Liver (tissue), 8 donors: ENCODE measurements at regions not wholly inside any gene's neighbourhood (a gene's known extent, or its start where the extent isn't known, plus 50 kb on each side); places are given as distances from the start of the nearest gene placed in this dataset.

Experiments
- DNase-seq: peaks from one replicate; pipeline ENCODE4 v3.0.0-alpha.2; 2017; ENCODE audit warnings: low spot score
- H3K27ac ChIP-seq, 2 donors: one replicate each; pipeline ENCODE4 v1.7.0; 2013; ENCODE audit warnings: inconsistent platforms in 2 of 2, low read length in 2 of 2, control low read depth in 1 of 2, low read depth in 1 of 2, mild to moderate bottlenecking in 1 of 2
- H3K27me3 ChIP-seq, 4 donors: one replicate each; pipeline versions ENCODE4 v1.6.1 to v1.7.0; 2013; ENCODE audit warnings: low read length in 3 of 4, inconsistent platforms in 1 of 4, mild to moderate bottlenecking in 1 of 4, moderate library complexity in 1 of 4; ENCODE audit not compliant: control insufficient read depth in 4 of 4, insufficient read depth in 4 of 4
- H3K36me3 ChIP-seq, 4 donors: one replicate each; pipeline versions ENCODE4 v1.6.1 to v1.7.0; 2013; ENCODE audit warnings: low read length in 3 of 4, mild to moderate bottlenecking in 3 of 4, low read depth in 1 of 4, moderate library complexity in 1 of 4; ENCODE audit not compliant: control insufficient read depth in 4 of 4, insufficient read depth in 3 of 4
- H3K4me1 ChIP-seq, 4 donors: one replicate each; pipeline versions ENCODE4 v1.6.1 to v1.7.0; 2013; ENCODE audit warnings: low read length in 3 of 4, mild to moderate bottlenecking in 3 of 4, moderate library complexity in 1 of 4; ENCODE audit not compliant: control insufficient read depth in 4 of 4, insufficient read depth in 4 of 4
- H3K4me3 ChIP-seq, 3 donors: one replicate each; pipeline versions ENCODE4 v1.6.1 to v1.7.0; 2013; ENCODE audit warnings: low read length in 3 of 3, control low read depth in 1 of 3, low read depth in 1 of 3, mild to moderate bottlenecking in 1 of 3
- H3K9ac ChIP-seq, 2 donors: one replicate each; pipeline ENCODE4 v1.7.0; 2013; ENCODE audit warnings: low read length in 2 of 2, mild to moderate bottlenecking in 2 of 2, moderate library complexity in 2 of 2, control low read depth in 1 of 2, low read depth in 1 of 2
- H3K9me3 ChIP-seq, 4 donors: one replicate each; pipeline versions ENCODE4 v1.6.1 to v1.7.0; 2013; ENCODE audit warnings: low read length in 3 of 4; ENCODE audit not compliant: control insufficient read depth in 4 of 4
- EGR1 ChIP-seq, 2 donors: IDR thresholded peaks; 2 replicates each; pipeline ENCODE4 v1.6.1; 2016 to 2018; ENCODE audit warnings: antibody characterized with exemption in 2 of 2, low read depth in 2 of 2
- FOXA1 ChIP-seq: IDR thresholded peaks from 2 replicates; pipeline ENCODE4 v1.6.1; 2016; ENCODE audit warnings: antibody characterized with exemption
- FOXA2 ChIP-seq: IDR thresholded peaks from 2 replicates; pipeline ENCODE4 v1.6.1; 2016; ENCODE audit warnings: antibody characterized with exemption
- GABPA ChIP-seq, 2 donors: IDR thresholded peaks in 1 of 2; conservative IDR thresholded peaks in 1 of 2; 2 replicates each; pipeline ENCODE4 v1.6.1; 2016; ENCODE audit warnings: antibody characterized with exemption in 2 of 2, mild to moderate bottlenecking in 1 of 2, moderate library complexity in 1 of 2
- HNF4A ChIP-seq, 2 donors: conservative IDR thresholded peaks; 2 replicates each; pipeline ENCODE4 v1.6.1; 2016; ENCODE audit warnings: antibody characterized with exemption in 2 of 2, mild to moderate bottlenecking in 2 of 2
- HNF4G ChIP-seq: IDR thresholded peaks from 2 replicates; pipeline ENCODE4 v1.6.1; 2016; ENCODE audit warnings: antibody characterized with exemption
- JUND ChIP-seq, 2 donors: IDR thresholded peaks; 2 replicates each; pipeline ENCODE4 v1.6.1; 2016; ENCODE audit warnings: antibody characterized with exemption in 2 of 2
- MAX ChIP-seq: IDR thresholded peaks from 2 replicates; pipeline ENCODE4 v1.6.1; 2016; ENCODE audit warnings: antibody characterized with exemption
- NR2F2 ChIP-seq: IDR thresholded peaks from 2 replicates; pipeline ENCODE4 v1.6.1; 2016; ENCODE audit warnings: antibody characterized with exemption
- RAD21 ChIP-seq, 2 donors: IDR thresholded peaks; 2 replicates each; pipeline ENCODE4 v1.6.1; 2016; ENCODE audit warnings: antibody characterized with exemption in 2 of 2, mild to moderate bottlenecking in 2 of 2
- REST ChIP-seq: IDR thresholded peaks from 2 replicates; pipeline ENCODE4 v1.6.1; 2016; ENCODE audit warnings: antibody characterized with exemption, mild to moderate bottlenecking
- RXRA ChIP-seq, 2 donors: IDR thresholded peaks; 2 replicates each; pipeline ENCODE4 v1.6.1; 2017 to 2018; ENCODE audit warnings: antibody characterized with exemption in 2 of 2, mild to moderate bottlenecking in 1 of 2
- SP1 ChIP-seq: IDR thresholded peaks from 2 replicates; pipeline ENCODE4 v1.6.1; 2018; ENCODE audit warnings: antibody characterized with exemption, mild to moderate bottlenecking
- TAF1 ChIP-seq: conservative IDR thresholded peaks from 2 replicates; pipeline ENCODE4 v1.6.1; 2016; ENCODE audit warnings: antibody characterized with exemption, mild to moderate bottlenecking
- YY1 ChIP-seq: IDR thresholded peaks from 2 replicates; pipeline ENCODE4 v1.6.1; 2016; ENCODE audit warnings: antibody characterized with exemption, mild to moderate bottlenecking
- WGBS: extraction: QIAGEN DNeasy Blood & Tissue Kit; methylation state at CpG from one replicate; pipeline ENCODE4 v1.1.7; 2013; 5-methylcytosine and 5-hydroxymethylcytosine counted together
- TF ChIP-seq, protein P1 (sequence below): fragments of 150-350 bp; IDR thresholded peaks from 2 replicates; pipeline ENCODE4 v1.5.1; 2017; ENCODE audit warnings: improper control_type of control experiment, low read depth, low read length; ENCODE audit not compliant: missing input control
- TF ChIP-seq, protein P2 (sequence below): IDR thresholded peaks from 2 replicates; pipeline ENCODE4 v1.6.1; 2016; ENCODE audit warnings: antibody characterized with exemption
- TF ChIP-seq, protein P3 (sequence below): IDR thresholded peaks from 2 replicates; pipeline ENCODE4 v1.6.1; 2016; ENCODE audit warnings: antibody characterized with exemption
- donor health status: healthy.
- donor health status: healthy.
- donor health status: healthy.
- donor health status: healthy.
- donor health status: healthy.

DNA sequence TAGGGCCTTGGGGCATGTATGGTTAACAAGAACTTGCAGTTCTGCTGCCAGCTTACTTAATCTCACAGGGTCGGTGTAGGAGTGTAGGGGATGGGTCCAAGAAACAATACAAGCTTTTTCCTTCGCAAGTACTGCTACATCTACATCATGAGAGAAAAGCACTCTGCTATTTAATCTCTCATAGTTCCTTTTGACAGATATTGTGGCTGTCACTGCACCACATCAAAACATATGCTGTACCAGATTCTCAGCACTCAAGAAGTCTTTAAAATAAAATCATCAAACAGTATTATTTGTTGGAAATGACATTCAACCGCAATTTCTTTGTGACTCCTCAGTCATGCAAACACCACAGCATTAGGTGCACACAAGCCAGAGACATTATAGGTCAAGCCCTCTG is 215.5 kb upstream of the BMP4 start:
- no peaks in the 10 kb centered on the region for H3K9me3 ChIP-seq
- peaks cover 0 to 4% (median 1%) of the 10 kb centered on the region in 4 donors for H3K4me1 ChIP-seq
- H3K9ac ChIP-seq: no peak overlapping the region
- WGBS: 82% methylated on average over 3 of the region's 3 CpGs
- H3K36me3 ChIP-seq: no peaks in the 10 kb centered on the region
- H3K4me3 ChIP-seq: no peak overlapping the region
- no peak for DNase-seq
- no peak for TF ChIP-seq RXRA (IDR thresholded peaks at IDR 0.05)
- no peak for TF ChIP-seq NR2F2
- TF ChIP-seq GABPA (IDR thresholded peaks at IDR 0.05 in 1 of 2, conservative IDR thresholded peaks at IDR 0.05 in 1 of 2): no peak
- TF ChIP-seq FOXA2: no peak
- no peak for TF ChIP-seq SP1
- TF ChIP-seq TAF1: no peak
- no peak for TF ChIP-seq REST
- TF ChIP-seq, protein P1, sequence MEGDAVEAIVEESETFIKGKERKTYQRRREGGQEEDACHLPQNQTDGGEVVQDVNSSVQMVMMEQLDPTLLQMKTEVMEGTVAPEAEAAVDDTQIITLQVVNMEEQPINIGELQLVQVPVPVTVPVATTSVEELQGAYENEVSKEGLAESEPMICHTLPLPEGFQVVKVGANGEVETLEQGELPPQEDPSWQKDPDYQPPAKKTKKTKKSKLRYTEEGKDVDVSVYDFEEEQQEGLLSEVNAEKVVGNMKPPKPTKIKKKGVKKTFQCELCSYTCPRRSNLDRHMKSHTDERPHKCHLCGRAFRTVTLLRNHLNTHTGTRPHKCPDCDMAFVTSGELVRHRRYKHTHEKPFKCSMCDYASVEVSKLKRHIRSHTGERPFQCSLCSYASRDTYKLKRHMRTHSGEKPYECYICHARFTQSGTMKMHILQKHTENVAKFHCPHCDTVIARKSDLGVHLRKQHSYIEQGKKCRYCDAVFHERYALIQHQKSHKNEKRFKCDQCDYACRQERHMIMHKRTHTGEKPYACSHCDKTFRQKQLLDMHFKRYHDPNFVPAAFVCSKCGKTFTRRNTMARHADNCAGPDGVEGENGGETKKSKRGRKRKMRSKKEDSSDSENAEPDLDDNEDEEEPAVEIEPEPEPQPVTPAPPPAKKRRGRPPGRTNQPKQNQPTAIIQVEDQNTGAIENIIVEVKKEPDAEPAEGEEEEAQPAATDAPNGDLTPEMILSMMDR: no peak
- TF ChIP-seq, protein P2, sequence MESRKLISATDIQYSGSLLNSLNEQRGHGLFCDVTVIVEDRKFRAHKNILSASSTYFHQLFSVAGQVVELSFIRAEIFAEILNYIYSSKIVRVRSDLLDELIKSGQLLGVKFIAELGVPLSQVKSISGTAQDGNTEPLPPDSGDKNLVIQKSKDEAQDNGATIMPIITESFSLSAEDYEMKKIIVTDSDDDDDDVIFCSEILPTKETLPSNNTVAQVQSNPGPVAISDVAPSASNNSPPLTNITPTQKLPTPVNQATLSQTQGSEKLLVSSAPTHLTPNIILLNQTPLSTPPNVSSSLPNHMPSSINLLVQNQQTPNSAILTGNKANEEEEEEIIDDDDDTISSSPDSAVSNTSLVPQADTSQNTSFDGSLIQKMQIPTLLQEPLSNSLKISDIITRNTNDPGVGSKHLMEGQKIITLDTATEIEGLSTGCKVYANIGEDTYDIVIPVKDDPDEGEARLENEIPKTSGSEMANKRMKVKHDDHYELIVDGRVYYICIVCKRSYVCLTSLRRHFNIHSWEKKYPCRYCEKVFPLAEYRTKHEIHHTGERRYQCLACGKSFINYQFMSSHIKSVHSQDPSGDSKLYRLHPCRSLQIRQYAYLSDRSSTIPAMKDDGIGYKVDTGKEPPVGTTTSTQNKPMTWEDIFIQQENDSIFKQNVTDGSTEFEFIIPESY: no peak
- TF ChIP-seq, protein P3, sequence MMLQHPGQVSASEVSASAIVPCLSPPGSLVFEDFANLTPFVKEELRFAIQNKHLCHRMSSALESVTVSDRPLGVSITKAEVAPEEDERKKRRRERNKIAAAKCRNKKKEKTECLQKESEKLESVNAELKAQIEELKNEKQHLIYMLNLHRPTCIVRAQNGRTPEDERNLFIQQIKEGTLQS: no peak
- no peak for TF ChIP-seq MAX
- TF ChIP-seq HNF4G: no peak
- no peak for TF ChIP-seq RAD21 (IDR thresholded peaks at IDR 0.05)
- no peak for TF ChIP-seq JUND (IDR thresholded peaks at IDR 0.05)
- no peak for TF ChIP-seq EGR1 (IDR thresholded peaks at IDR 0.05; ENCODE audit: low read depth in 2 of 2)
- TF ChIP-seq YY1: no peak
- TF ChIP-seq HNF4A (conservative IDR thresholded peaks at IDR 0.05): no peak
- no peak overlapping the region for H3K27ac ChIP-seq
- H3K27me3 ChIP-seq: no peaks in the 10 kb centered on the region

GRCh38 chr14:54172562-54172961 is 215.9 kb upstream of the BMP4 start:
- no peaks in the 10 kb centered on the region for H3K27me3 ChIP-seq
- TF ChIP-seq RAD21 (IDR thresholded peaks at IDR 0.05): peak in 1 of 2 donors; percentile 57
- TF ChIP-seq, protein P1: no peak
- TF ChIP-seq, protein P2: no peak
- no peak for TF ChIP-seq NR2F2
- no peak for TF ChIP-seq SP1
- peak; percentile 7 for TF ChIP-seq FOXA1

More at GRCh38 chr14:54172562-54172961, 215.9 kb upstream of the BMP4 start:
- H3K9ac ChIP-seq: no peak overlapping the region
- no peaks in the 10 kb centered on the region for H3K9me3 ChIP-seq
- no peak overlapping the region for H3K4me3 ChIP-seq
- DNase-seq: no peak
- no peak overlapping the region for H3K27ac ChIP-seq
- WGBS: 30% methylated on average over 3 of the region's 3 CpGs
- H3K4me1 ChIP-seq: peaks cover 0 to 4% (median 1%) of the 10 kb centered on the region in 4 donors
- H3K36me3 ChIP-seq: no peaks in the 10 kb centered on the region
